Type B pancreatic cell (in vitro differentiated cells): ENCODE measurements at regions not wholly inside any gene's neighbourhood (a gene's known extent, or its start where the extent isn't known, plus 50 kb on each side); places are given as distances from the start of the nearest gene placed in this dataset.
A peak's percentile ranks its signal among the peaks of the same experiment; 100 is the strongest.

ENCODE experiments used
- DNase-seq: peaks from one replicate; pipeline ENCODE4 v3.0.0; 2021; ENCODE audit warnings: mixed read lengths; ENCODE audit not compliant: unreplicated experiment; ENCODE audit errors: extremely low spot score
- H3K27ac Mint-ChIP-seq: 2 replicates; pipeline ENCODE4 v1.8.0; 2021; ENCODE audit warnings: mild to moderate bottlenecking, mixed read lengths
- H3K27me3 Mint-ChIP-seq: 2 replicates; pipeline ENCODE4 v1.8.0; 2021; ENCODE audit warnings: mixed read lengths
- H3K36me3 Mint-ChIP-seq: 2 replicates; pipeline ENCODE4 v1.8.0; 2021; ENCODE audit warnings: mixed read lengths
- H3K4me1 Mint-ChIP-seq: one replicate; pipeline ENCODE4 v1.8.0; 2021; ENCODE audit warnings: mixed read lengths; ENCODE audit not compliant: unreplicated experiment
- H3K4me3 Mint-ChIP-seq: 2 replicates; pipeline ENCODE4 v1.8.0; 2021; ENCODE audit warnings: mild to moderate bottlenecking, mixed read lengths
- H3K9me3 Mint-ChIP-seq: 2 replicates; pipeline ENCODE4 v1.8.0; 2021; ENCODE audit warnings: mixed read lengths
- CTCF ChIP-seq: fragments of 200-600 bp; sonication (generic); conservative IDR thresholded peaks from 2 replicates; pipeline ENCODE4 v1.5.0; 2021; ENCODE audit warnings: antibody characterized with exemption, mild to moderate bottlenecking

GRCh38 chr14:101108579-101109346, 205.2 kb upstream of the RTL1 start:
- Mint-ChIP-seq H3K36me3 (no peaks in the 10 kb centered on the region), H3K4me1 (peaks cover 5% of the 10 kb centered on the region), H3K27me3 (peaks cover 3% of the 10 kb centered on the region), H3K9me3 (peaks cover 6% of the 10 kb centered on the region), H3K27ac (no peak overlapping the region), H3K4me3 (no peak overlapping the region)
- no peak for TF ChIP-seq CTCF
- DNase-seq: peak; percentile 63

- Mint-ChIP-seq H3K4me3 (no peak overlapping the region), H3K4me1 (peaks cover 5% of the 10 kb centered on the region), H3K36me3 (no peaks in the 10 kb centered on the region), H3K27me3 (peaks cover 3% of the 10 kb centered on the region), H3K27ac (no peak overlapping the region), H3K9me3 (peaks cover 6% of the 10 kb centered on the region)
- TF ChIP-seq CTCF: no peak
- DNase-seq: no peak
These were observed 205.8 kb upstream of the RTL1 start for GRCh38 chr14:101109347-101109638.

GRCh38 chr14:101109981-101110728, 206.6 kb upstream of the RTL1 start:
- no peak for TF ChIP-seq CTCF
- Mint-ChIP-seq H3K27me3 (peaks cover 3% of the 10 kb centered on the region), H3K4me3 (no peak overlapping the region), H3K9me3 (peaks cover 6% of the 10 kb centered on the region), H3K4me1 (peaks cover 8% of the 10 kb centered on the region), H3K36me3 (no peaks in the 10 kb centered on the region), H3K27ac (peak overlapping the region; percentile 41)
- peak; percentile 64 for DNase-seq

GRCh38 chr14:101110729-101111619, 207.5 kb upstream of the RTL1 start:
- Mint-ChIP-seq H3K4me3 (no peak overlapping the region), H3K36me3 (no peaks in the 10 kb centered on the region), H3K27me3 (no peaks in the 10 kb centered on the region), H3K9me3 (peaks cover 6% of the 10 kb centered on the region), H3K4me1 (peaks cover 10% of the 10 kb centered on the region), H3K27ac (peak overlapping the region; percentile 41)
- TF ChIP-seq CTCF: no peak
- peak; percentile 66 for DNase-seq

- H3K4me1 Mint-ChIP-seq: peaks cover 10% of the 10 kb centered on the region
- H3K36me3 Mint-ChIP-seq: no peaks in the 10 kb centered on the region
- H3K9me3 Mint-ChIP-seq: peaks cover 3% of the 10 kb centered on the region
- H3K27me3 Mint-ChIP-seq: peaks cover under 1% of the 10 kb centered on the region
- peak; percentile 47 for DNase-seq
- no peak overlapping the region for H3K4me3 Mint-ChIP-seq
- TF ChIP-seq CTCF: no peak
- H3K27ac Mint-ChIP-seq: no peak overlapping the region
These were observed 208.2 kb upstream of the RTL1 start for GRCh38 chr14:101111620-101112290.
